Right lobe of liver (tissue), 4 donors: ENCODE measurements at regions not wholly inside any gene's neighbourhood (a gene's known extent, or its start where the extent isn't known, plus 50 kb on each side); places are given as distances from the start of the nearest gene placed in this dataset.

ENCODE experiments used
- POLR2A ChIP-seq: fragments of 450-650 bp; IDR thresholded peaks from one replicate; pipeline ENCODE4 v1.6.1; 2017; ENCODE audit warnings: antibody characterized with exemption, mild to moderate bottlenecking
- TF ChIP-seq, protein P1 (sequence below), 4 donors: fragments of 200-600 bp in 3 of 4; fragments of 450-650 bp in 1 of 4; IDR thresholded peaks; one replicate each; pipeline versions ENCODE4 v1.5.1 to v1.8.0; 2016 to 2022; ENCODE audit warnings: antibody characterized with exemption in 4 of 4, mild to moderate bottlenecking in 2 of 4
- donor health status: DM: no; HTN: no; CAD: no.
- donor health status: DM: no; HTN: no; CAD: no.
- donor health status: DM: no; HTN: yes; CAD: no.

- TF ChIP-seq, protein P1, sequence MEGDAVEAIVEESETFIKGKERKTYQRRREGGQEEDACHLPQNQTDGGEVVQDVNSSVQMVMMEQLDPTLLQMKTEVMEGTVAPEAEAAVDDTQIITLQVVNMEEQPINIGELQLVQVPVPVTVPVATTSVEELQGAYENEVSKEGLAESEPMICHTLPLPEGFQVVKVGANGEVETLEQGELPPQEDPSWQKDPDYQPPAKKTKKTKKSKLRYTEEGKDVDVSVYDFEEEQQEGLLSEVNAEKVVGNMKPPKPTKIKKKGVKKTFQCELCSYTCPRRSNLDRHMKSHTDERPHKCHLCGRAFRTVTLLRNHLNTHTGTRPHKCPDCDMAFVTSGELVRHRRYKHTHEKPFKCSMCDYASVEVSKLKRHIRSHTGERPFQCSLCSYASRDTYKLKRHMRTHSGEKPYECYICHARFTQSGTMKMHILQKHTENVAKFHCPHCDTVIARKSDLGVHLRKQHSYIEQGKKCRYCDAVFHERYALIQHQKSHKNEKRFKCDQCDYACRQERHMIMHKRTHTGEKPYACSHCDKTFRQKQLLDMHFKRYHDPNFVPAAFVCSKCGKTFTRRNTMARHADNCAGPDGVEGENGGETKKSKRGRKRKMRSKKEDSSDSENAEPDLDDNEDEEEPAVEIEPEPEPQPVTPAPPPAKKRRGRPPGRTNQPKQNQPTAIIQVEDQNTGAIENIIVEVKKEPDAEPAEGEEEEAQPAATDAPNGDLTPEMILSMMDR (IDR thresholded peaks at IDR 0.05) = no peak
- TF ChIP-seq POLR2A = no peak
These were observed 58.5 kb upstream of the CTLA4 start for GRCh38 chr2:203809084-203809521.
